ENCODE measurements at regions not wholly inside any gene's neighbourhood (a gene's known extent, or its start where the extent isn't known, plus 50 kb on each side); places are given as distances from the start of the nearest gene placed in this dataset.

DNA sequence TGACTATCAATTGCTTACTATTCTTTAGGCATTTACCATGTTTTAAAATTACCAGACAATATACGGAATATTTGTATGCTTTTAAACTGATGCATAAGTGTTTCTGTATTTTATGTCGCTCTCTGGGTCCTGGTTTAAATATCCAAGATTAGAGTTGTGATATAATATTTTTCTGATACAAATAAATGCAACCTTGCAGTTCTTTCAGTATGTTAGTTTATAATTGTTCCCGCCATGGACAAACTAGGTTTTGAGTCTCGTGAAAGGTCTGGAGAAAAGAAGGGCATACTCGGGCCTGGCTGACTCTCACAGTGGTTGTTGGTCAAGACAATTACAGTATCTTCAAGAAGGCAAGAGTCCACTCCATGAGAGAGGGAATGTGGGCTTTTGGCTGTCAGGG is 72.6 kb upstream of the AJAP1 start:
- H3K4me1 ChIP-seq (ENCODE audit: control insufficient read depth in 4 of 4, insufficient read depth in 4 of 4, low read length in 3 of 4) = no peaks in the 10 kb centered on the region
- H3K9me3 ChIP-seq (ENCODE audit: control insufficient read depth in 4 of 4, low read length in 3 of 4) = no peaks in the 10 kb centered on the region
- no peaks in the 10 kb centered on the region for H3K36me3 ChIP-seq (ENCODE audit: control insufficient read depth in 4 of 4, insufficient read depth in 3 of 4, low read depth in 1 of 4, low read length in 3 of 4)
- no peak overlapping the region for H3K4me3 ChIP-seq (ENCODE audit: low read depth in 1 of 3, low read length in 3 of 3)
- peaks cover 0 to 11% (median 0%) of the 10 kb centered on the region in 4 donors for H3K27me3 ChIP-seq (ENCODE audit: control insufficient read depth in 4 of 4, insufficient read depth in 4 of 4, low read length in 3 of 4)
- 65% methylated on average over 5 of the region's 5 CpGs for WGBS
- no peak for DNase-seq (ENCODE audit: low spot score)
- H3K27ac ChIP-seq (ENCODE audit: low read depth in 1 of 2, low read length in 2 of 2) = no peak overlapping the region
- TF ChIP-seq FOXA1 (IDR thresholded peaks at IDR 0.05) (no peak), SP1 (IDR thresholded peaks at IDR 0.05) (no peak), YY1 (IDR thresholded peaks at IDR 0.05) (no peak), JUND (IDR thresholded peaks at IDR 0.05) (no peak), GABPA (IDR thresholded peaks at IDR 0.05 in 1 of 2, conservative IDR thresholded peaks at IDR 0.05 in 1 of 2) (no peak), RXRA (IDR thresholded peaks at IDR 0.05) (no peak), HNF4A (conservative IDR thresholded peaks at IDR 0.05) (no peak), NR2F2 (IDR thresholded peaks at IDR 0.05) (no peak), TAF1 (conservative IDR thresholded peaks at IDR 0.05) (no peak), RAD21 (IDR thresholded peaks at IDR 0.05) (no peak), FOXA2 (IDR thresholded peaks at IDR 0.05) (no peak), EGR1 (IDR thresholded peaks at IDR 0.05; ENCODE audit: low read depth in 2 of 2) (no peak), HNF4G (IDR thresholded peaks at IDR 0.05) (no peak)
- TF ChIP-seq, protein P1, sequence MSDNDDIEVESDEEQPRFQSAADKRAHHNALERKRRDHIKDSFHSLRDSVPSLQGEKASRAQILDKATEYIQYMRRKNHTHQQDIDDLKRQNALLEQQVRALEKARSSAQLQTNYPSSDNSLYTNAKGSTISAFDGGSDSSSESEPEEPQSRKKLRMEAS (IDR thresholded peaks at IDR 0.05) = no peak
- TF ChIP-seq, protein P2, sequence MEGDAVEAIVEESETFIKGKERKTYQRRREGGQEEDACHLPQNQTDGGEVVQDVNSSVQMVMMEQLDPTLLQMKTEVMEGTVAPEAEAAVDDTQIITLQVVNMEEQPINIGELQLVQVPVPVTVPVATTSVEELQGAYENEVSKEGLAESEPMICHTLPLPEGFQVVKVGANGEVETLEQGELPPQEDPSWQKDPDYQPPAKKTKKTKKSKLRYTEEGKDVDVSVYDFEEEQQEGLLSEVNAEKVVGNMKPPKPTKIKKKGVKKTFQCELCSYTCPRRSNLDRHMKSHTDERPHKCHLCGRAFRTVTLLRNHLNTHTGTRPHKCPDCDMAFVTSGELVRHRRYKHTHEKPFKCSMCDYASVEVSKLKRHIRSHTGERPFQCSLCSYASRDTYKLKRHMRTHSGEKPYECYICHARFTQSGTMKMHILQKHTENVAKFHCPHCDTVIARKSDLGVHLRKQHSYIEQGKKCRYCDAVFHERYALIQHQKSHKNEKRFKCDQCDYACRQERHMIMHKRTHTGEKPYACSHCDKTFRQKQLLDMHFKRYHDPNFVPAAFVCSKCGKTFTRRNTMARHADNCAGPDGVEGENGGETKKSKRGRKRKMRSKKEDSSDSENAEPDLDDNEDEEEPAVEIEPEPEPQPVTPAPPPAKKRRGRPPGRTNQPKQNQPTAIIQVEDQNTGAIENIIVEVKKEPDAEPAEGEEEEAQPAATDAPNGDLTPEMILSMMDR (IDR thresholded peaks at IDR 0.05; ENCODE audit: low read depth, low read length, missing input control) = no peak
- TF ChIP-seq, protein P3, sequence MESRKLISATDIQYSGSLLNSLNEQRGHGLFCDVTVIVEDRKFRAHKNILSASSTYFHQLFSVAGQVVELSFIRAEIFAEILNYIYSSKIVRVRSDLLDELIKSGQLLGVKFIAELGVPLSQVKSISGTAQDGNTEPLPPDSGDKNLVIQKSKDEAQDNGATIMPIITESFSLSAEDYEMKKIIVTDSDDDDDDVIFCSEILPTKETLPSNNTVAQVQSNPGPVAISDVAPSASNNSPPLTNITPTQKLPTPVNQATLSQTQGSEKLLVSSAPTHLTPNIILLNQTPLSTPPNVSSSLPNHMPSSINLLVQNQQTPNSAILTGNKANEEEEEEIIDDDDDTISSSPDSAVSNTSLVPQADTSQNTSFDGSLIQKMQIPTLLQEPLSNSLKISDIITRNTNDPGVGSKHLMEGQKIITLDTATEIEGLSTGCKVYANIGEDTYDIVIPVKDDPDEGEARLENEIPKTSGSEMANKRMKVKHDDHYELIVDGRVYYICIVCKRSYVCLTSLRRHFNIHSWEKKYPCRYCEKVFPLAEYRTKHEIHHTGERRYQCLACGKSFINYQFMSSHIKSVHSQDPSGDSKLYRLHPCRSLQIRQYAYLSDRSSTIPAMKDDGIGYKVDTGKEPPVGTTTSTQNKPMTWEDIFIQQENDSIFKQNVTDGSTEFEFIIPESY (IDR thresholded peaks at IDR 0.05) = no peak
- TF ChIP-seq, protein P4, sequence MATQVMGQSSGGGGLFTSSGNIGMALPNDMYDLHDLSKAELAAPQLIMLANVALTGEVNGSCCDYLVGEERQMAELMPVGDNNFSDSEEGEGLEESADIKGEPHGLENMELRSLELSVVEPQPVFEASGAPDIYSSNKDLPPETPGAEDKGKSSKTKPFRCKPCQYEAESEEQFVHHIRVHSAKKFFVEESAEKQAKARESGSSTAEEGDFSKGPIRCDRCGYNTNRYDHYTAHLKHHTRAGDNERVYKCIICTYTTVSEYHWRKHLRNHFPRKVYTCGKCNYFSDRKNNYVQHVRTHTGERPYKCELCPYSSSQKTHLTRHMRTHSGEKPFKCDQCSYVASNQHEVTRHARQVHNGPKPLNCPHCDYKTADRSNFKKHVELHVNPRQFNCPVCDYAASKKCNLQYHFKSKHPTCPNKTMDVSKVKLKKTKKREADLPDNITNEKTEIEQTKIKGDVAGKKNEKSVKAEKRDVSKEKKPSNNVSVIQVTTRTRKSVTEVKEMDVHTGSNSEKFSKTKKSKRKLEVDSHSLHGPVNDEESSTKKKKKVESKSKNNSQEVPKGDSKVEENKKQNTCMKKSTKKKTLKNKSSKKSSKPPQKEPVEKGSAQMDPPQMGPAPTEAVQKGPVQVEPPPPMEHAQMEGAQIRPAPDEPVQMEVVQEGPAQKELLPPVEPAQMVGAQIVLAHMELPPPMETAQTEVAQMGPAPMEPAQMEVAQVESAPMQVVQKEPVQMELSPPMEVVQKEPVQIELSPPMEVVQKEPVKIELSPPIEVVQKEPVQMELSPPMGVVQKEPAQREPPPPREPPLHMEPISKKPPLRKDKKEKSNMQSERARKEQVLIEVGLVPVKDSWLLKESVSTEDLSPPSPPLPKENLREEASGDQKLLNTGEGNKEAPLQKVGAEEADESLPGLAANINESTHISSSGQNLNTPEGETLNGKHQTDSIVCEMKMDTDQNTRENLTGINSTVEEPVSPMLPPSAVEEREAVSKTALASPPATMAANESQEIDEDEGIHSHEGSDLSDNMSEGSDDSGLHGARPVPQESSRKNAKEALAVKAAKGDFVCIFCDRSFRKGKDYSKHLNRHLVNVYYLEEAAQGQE (IDR thresholded peaks at IDR 0.05) = no peak
- TF ChIP-seq, protein P5, sequence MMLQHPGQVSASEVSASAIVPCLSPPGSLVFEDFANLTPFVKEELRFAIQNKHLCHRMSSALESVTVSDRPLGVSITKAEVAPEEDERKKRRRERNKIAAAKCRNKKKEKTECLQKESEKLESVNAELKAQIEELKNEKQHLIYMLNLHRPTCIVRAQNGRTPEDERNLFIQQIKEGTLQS (IDR thresholded peaks at IDR 0.05) = no peak
- H3K9ac ChIP-seq (ENCODE audit: low read depth in 1 of 2, low read length in 2 of 2) = no peak overlapping the region
